AG04449 (cell line): ENCODE measurements at regions not wholly inside any gene's neighbourhood (a gene's known extent, or its start where the extent isn't known, plus 50 kb on each side); places are given as distances from the start of the nearest gene placed in this dataset.

Experiments
- CTCF ChIA-PET: fragments of 350-600 bp; formaldehyde crosslinking; extraction: SDS; loops from one replicate; lab custom pipeline; 2021; ENCODE audit warnings: antibody characterized with exemption; lab: Yijun Ruan, JAX
- POLR2A ChIA-PET: fragments of 400-600, 350-600 bp; formaldehyde crosslinking; extraction: SDS; loops from one replicate; lab custom pipeline; 2020; ENCODE audit warnings: antibody characterized with exemption, inconsistent platforms; lab: Yijun Ruan, JAX
- DNase-seq: peaks from one replicate; pipeline ENCODE4 v3.0.0-alpha.2; 2010; ENCODE audit warnings: low read depth, low spot score
- H3K4me3 ChIP-seq: 2 replicates; pipeline ENCODE4 v1.5.1; 2011; ENCODE audit warnings: low read depth, mild to moderate bottlenecking, control low read depth, low read length
- CTCF ChIP-seq: IDR thresholded peaks from one replicate; pipeline ENCODE4 v1.5.1; 2011; ENCODE audit warnings: mild to moderate bottlenecking, moderate library complexity, low read length, control low read depth, inconsistent platforms; ENCODE audit not compliant: insufficient read depth; ENCODE audit errors: missing control alignments

DNA sequence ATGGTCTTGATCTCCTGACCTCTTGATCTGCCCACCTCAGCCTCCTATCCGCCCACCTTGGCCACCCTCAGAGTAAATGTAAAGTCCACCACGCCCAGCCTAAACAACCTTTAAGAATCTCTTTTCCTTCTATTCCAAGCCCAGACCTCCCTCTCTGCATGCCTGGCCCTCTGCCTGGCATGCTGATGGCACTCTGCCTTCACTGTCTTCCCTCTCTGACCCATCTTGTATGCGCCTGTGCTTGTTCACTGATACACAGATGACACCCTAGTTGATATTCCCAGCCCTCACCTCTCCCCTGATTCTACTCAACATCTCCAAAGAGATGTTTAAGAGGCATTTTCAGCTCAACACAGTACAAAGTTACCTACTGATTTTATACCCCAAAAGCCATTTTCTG, 466.8 kb upstream of the MEX3C start:
- ChIA-PET CTCF (no interaction called here), POLR2A (no interaction called here)
- no peak for TF ChIP-seq CTCF
- H3K4me3 ChIP-seq = no peak overlapping the region
- DNase-seq = no peak

DNA sequence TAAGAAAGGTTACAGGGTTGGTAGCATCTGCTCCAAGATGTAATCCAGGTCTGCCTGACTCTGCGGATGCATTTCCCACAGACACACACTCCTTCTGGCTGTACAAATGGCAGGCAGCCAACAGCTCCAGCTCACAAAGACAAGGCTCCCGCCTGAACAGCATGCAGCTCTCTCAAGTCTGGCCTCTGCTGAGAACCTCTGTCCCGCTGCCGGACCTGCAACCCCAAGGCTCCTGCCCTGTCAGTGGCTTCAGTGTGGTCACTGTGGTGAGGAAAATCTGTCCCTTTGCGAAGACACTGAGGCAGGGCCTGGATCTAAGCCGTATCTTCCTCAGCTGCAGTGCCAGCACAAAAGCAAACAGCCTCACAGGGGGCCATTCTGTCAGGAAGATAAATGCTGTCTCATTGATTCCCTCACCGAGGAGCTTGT, 469.3 kb upstream of the MEX3C start:
- CTCF ChIA-PET = interaction anchor here (0.7 to 1.1 kb wide), 4 partner anchors 10 to 1239 kb away, joined by 3 read pairs; no protein-coding TSS in a partner anchor
- POLR2A ChIA-PET = no interaction called here
- H3K4me3 ChIP-seq = peak overlapping the region; percentile 6; the same call in 1 of the 2 replicates
- no peak for TF ChIP-seq CTCF
- peak; percentile 1 for DNase-seq

GRCh38 chr18:51668101-51668500, 470.6 kb upstream of the MEX3C start:
- TF ChIP-seq CTCF = peak; percentile 69
- peak; percentile 1 for DNase-seq
- ChIA-PET POLR2A (no interaction called here), CTCF (interaction anchor here (0.7 to 1.8 kb wide), 10 partner anchors 10 to 1713 kb away, joined by 3 to 5 read pairs (median 4); no protein-coding TSS in a partner anchor)
- H3K4me3 ChIP-seq = peak overlapping the region; percentile 18; the same call in 1 of the 2 replicates

DNA sequence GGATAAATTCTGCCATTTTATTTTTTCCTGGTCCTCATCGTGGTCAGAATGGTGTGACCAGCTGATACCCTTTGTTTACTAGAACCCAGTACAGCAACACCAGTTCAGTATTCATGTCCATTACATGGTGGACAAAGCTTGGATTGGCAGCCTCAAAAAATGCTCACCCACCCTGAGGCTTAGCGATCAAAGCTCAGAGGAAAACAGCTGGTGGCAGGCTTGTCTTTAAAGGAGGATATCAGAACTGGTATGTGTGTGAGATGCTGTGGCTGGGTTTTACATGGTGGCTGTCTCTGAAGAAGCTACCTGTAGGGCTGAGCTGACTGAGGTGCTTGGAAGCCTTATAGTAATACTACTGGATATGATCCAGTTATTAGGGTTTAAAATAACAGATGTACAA, 471.1 kb upstream of the MEX3C start:
- POLR2A ChIA-PET = no interaction called here
- CTCF ChIA-PET = interaction anchor here (0.8 to 1.8 kb wide), 11 partner anchors 10 to 1712 kb away, joined by 3 to 5 read pairs (median 4); no protein-coding TSS in a partner anchor
- no peak for DNase-seq

GRCh38 chr18:51686590-51686989, 489.1 kb upstream of the MEX3C start:
- TF ChIP-seq CTCF = no peak
- H3K4me3 ChIP-seq = no peak overlapping the region
- CTCF ChIA-PET = no interaction called here
- POLR2A ChIA-PET = no interaction called here
- DNase-seq = no peak

More for the DNA sequence above, 471.1 kb upstream of the MEX3C start:
- TF ChIP-seq CTCF = no peak
- H3K4me3 ChIP-seq = no peak overlapping the region

DNA sequence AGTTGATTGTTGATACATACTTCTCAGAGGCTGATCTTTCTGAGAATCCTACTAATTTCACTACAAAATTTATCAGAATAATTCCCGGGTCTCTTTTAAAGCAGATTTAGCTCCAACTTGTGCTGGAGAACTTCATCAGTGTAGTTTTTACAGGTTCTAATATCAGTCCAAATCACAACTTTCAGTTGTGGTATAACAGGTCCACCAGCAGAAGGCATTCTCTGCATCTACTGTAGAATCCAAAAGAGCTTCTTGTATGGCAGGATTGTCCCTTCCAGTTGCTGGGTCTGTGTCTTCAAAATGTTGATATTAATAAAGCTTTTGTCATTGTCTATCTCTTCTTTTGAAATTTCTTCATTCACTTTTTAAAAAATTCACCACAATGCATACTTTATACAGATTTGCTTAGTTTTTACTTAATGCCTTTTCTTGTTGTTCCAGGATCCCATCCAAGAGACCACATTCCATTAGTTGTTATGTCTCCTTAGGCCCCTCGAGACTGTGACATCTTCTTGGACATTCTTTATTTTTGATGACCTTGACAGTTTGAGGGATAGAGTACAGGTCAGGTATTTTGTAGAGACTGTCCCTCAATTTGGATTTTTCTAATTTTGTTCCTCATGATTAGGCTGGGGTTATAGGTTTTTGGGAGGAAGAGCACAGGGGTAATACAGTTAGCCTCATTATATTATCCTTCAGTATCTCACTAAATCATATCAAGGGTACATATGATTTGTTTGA, 490.5 kb upstream of the MEX3C start:
- POLR2A ChIA-PET = no interaction called here

More for the DNA sequence above, 490.5 kb upstream of the MEX3C start:
- CTCF ChIA-PET = no interaction called here
- no peak overlapping the region for H3K4me3 ChIP-seq
- DNase-seq = no peak
- TF ChIP-seq CTCF = no peak
